PC-9 (cell line): ENCODE measurements at regions not wholly inside any gene's neighbourhood (a gene's known extent, or its start where the extent isn't known, plus 50 kb on each side); places are given as distances from the start of the nearest gene placed in this dataset.

Source experiments
- BruUV-seq: library from RNA; stranded (reverse); fragments of 400-500 nt; replicated peaks from 2 replicates; lab custom pipeline; 2021; lab: Mats Ljungman, UMichigan
- CTCF ChIA-PET: fragments of 300-600 bp; sonication (Branson Sonifier 250); formaldehyde crosslinking; loops from one replicate; lab custom pipeline; 2022; ENCODE audit warnings: antibody characterized with exemption; lab: Charles Lee
- POLR2A ChIA-PET: fragments of 300-600 bp; sonication (Branson Sonifier 250); formaldehyde crosslinking; loops from one replicate; lab custom pipeline; 2022; ENCODE audit warnings: antibody characterized with exemption; ENCODE audit not compliant: unreplicated experiment; lab: Charles Lee
- DNase-seq, 2 experiments: peaks; one replicate each; pipeline versions ENCODE4 v3.0.0 to v3.0.0-alpha.2; 2015 to 2022; ENCODE audit warnings: mixed read lengths in 1 of 2
- H2AFZ ChIP-seq: fragments of 200-600 bp; sonication (generic); 2 replicates; pipeline ENCODE4 v1.8.1; 2017; ENCODE audit warnings: antibody characterized with exemption
- H3F3A ChIP-seq: fragments of 200-600 bp; sonication (generic); 2 replicates; pipeline ENCODE4 v1.8.1; 2017; ENCODE audit warnings: antibody characterized with exemption, mild to moderate bottlenecking, low read depth; ENCODE audit not compliant: insufficient read depth
- H3K27ac ChIP-seq: fragments of 200-600 bp; sonication (generic); 2 replicates; pipeline ENCODE4 v1.6.1; 2016; ENCODE audit warnings: mixed run types
- H3K27me3 ChIP-seq: fragments of 200-600 bp; sonication (generic); 2 replicates; pipeline ENCODE4 v1.6.1; 2016; ENCODE audit warnings: low read depth, mixed run types; ENCODE audit not compliant: insufficient read depth
- H3K36me3 ChIP-seq: fragments of 200-600 bp; sonication (generic); 2 replicates; pipeline ENCODE4 v1.6.1; 2016; ENCODE audit warnings: low read depth, mixed run types
- H3K4me1 ChIP-seq: fragments of 200-600 bp; sonication (generic); replicated peaks from 2 replicates; pipeline ENCODE4 v1.6.1; 2016; ENCODE audit warnings: mixed run types; ENCODE audit not compliant: insufficient read depth
- H3K4me2 ChIP-seq: fragments of 200-600 bp; sonication (generic); 2 replicates; pipeline ENCODE4 v1.6.1; 2017; ENCODE audit warnings: mixed run types
- H3K4me3 ChIP-seq: fragments of 200-600 bp; sonication (generic); 2 replicates; pipeline ENCODE4 v1.6.1; 2016; ENCODE audit warnings: mixed run types
- H3K79me2 ChIP-seq: fragments of 200-600 bp; sonication (generic); 2 replicates; pipeline ENCODE4 v1.6.1; 2017; ENCODE audit warnings: low read depth, mixed run types
- H3K9me2 ChIP-seq: fragments of 200-600 bp; sonication (generic); 2 replicates; pipeline ENCODE4 v1.8.1; 2017; ENCODE audit warnings: mild to moderate bottlenecking; ENCODE audit not compliant: insufficient read depth
- H3K9me3 ChIP-seq: fragments of 200-600 bp; sonication (generic); 2 replicates; pipeline ENCODE4 v1.8.1; 2016; ENCODE audit warnings: low read depth; ENCODE audit not compliant: insufficient read depth
- H4K20me1 ChIP-seq: fragments of 200-600 bp; sonication (generic); 2 replicates; pipeline ENCODE4 v1.8.1; 2017; ENCODE audit not compliant: insufficient read depth
- CTCF ChIP-seq: fragments of 200-600 bp; sonication (generic); conservative IDR thresholded peaks from 2 replicates; pipeline ENCODE4 v1.6.1; 2017; ENCODE audit warnings: mixed run types, antibody characterized with exemption, mild to moderate bottlenecking, moderate library complexity
- EZH2 ChIP-seq: fragments of 200-600 bp; sonication (generic); IDR thresholded peaks from 2 replicates; pipeline ENCODE4 v1.8.0; 2017; ENCODE audit warnings: antibody characterized with exemption, low read depth
- intact Hi-C: fragments of 100-400 bp; cut with micrococcal nuclease; formaldehyde crosslinking; loops from one replicate; pipeline ENCODE4 v1.10.0; 2022; ENCODE audit not compliant: unreplicated experiment

GRCh38 chr6:145015739-145016558 lies 719.4 kb downstream of the EPM2A start:
- ChIA-PET POLR2A (no interaction called here), CTCF (interaction anchor here (0.6 kb wide), 1 partner anchor 81 kb away, joined by 3 read pairs; no protein-coding TSS in a partner anchor)
- H3K4me3 ChIP-seq = no peak overlapping the region
- H3K79me2 ChIP-seq = no peaks in the 10 kb centered on the region
- intact Hi-C loops = no loop called here
- BruUV-seq = no TSS peak
- H2AFZ ChIP-seq = 0 out of 2 replicates have a peak overlapping the region, but pooled peaks have one; percentile 17
- no peaks in the 10 kb centered on the region for H4K20me1 ChIP-seq
- H3F3A ChIP-seq = peaks cover 5% of the 10 kb centered on the region; the same call in 1 of the 2 replicates
- H3K4me1 ChIP-seq = peaks cover 15% of the 10 kb centered on the region
- peak; percentile 46 to 74 for DNase-seq
- TF ChIP-seq EZH2 = no peak
- no peak for TF ChIP-seq CTCF
- H3K36me3 ChIP-seq = no peaks in the 10 kb centered on the region
- H3K9me2 ChIP-seq = no peaks in the 10 kb centered on the region
- H3K9me3 ChIP-seq = no peaks in the 10 kb centered on the region
- peak overlapping the region; percentile 67 for H3K27ac ChIP-seq
- peak overlapping the region; percentile 46 for H3K4me2 ChIP-seq
- no peaks in the 10 kb centered on the region for H3K27me3 ChIP-seq

- Histone ChIP-seq H3K4me2 (no peak overlapping the region), H3K4me3 (no peak overlapping the region), H3K4me1 (peaks cover 15% of the 10 kb centered on the region), H4K20me1 (no peaks in the 10 kb centered on the region), H3K79me2 (no peaks in the 10 kb centered on the region), H3K27me3 (no peaks in the 10 kb centered on the region), H2AFZ (no peak overlapping the region), H3K9me3 (no peaks in the 10 kb centered on the region), H3K36me3 (no peaks in the 10 kb centered on the region), H3F3A (peaks cover 5% of the 10 kb centered on the region; the same call in 1 of the 2 replicates), H3K9me2 (no peaks in the 10 kb centered on the region), H3K27ac (no peak overlapping the region)
- TF ChIP-seq EZH2 (no peak), CTCF (no peak)
- CTCF ChIA-PET = no interaction called here
- intact Hi-C loops = no loop called here
- POLR2A ChIA-PET = no interaction called here
- no peak for DNase-seq
- no TSS peak for BruUV-seq
Observed at GRCh38 chr6:145017051-145017450, 718.3 kb downstream of the EPM2A start.

- Histone ChIP-seq H3K79me2 (no peaks in the 10 kb centered on the region), H3K4me1 (peaks cover 15% of the 10 kb centered on the region), H3K9me2 (no peaks in the 10 kb centered on the region), H4K20me1 (no peaks in the 10 kb centered on the region), H3F3A (peaks cover 5% of the 10 kb centered on the region; the same call in 1 of the 2 replicates), H3K27ac (no peak overlapping the region), H3K4me2 (no peak overlapping the region), H3K36me3 (no peaks in the 10 kb centered on the region), H3K27me3 (no peaks in the 10 kb centered on the region), H3K9me3 (no peaks in the 10 kb centered on the region), H3K4me3 (no peak overlapping the region), H2AFZ (no peak overlapping the region)
- CTCF ChIA-PET = no interaction called here
- no peak for TF ChIP-seq EZH2
- TF ChIP-seq CTCF = no peak
- no peak for DNase-seq
- POLR2A ChIA-PET = no interaction called here
- intact Hi-C loops = no loop called here
- no TSS peak for BruUV-seq
Observed at GRCh38 chr6:145017516-145017915, 717.8 kb downstream of the EPM2A start.
